Heart right ventricle (tissue), 16 donors: ENCODE measurements at regions not wholly inside any gene's neighbourhood (a gene's known extent, or its start where the extent isn't known, plus 50 kb on each side); places are given as distances from the start of the nearest gene placed in this dataset.

Source experiments
- ATAC-seq, 8 donors: fragments of 200-7000 bp; cut with Tn5 transposase; one replicate each; pipeline ENCODE4 v1.9.1; 2020; ENCODE audit warnings: mild to moderate bottlenecking in 8 of 8, moderate library complexity in 8 of 8, moderate number of reproducible peaks in 1 of 8
- DNase-seq, 2 donors: peaks; one replicate each; pipeline ENCODE4 v3.0.0-alpha.2; 2020
- H3K27ac ChIP-seq, 10 donors: fragments of 200-600 bp; sonication (generic) in 2 of 10; one replicate each; pipeline versions ENCODE4 v1.5.0 to v1.8.0; 2020 to 2022; ENCODE audit warnings: mild to moderate bottlenecking in 3 of 10
- H3K27me3 ChIP-seq, 7 donors: fragments of 200-600 bp; one replicate each; pipeline ENCODE4 v1.8.0; 2021 to 2022; ENCODE audit warnings: mild to moderate bottlenecking in 2 of 7
- H3K36me3 ChIP-seq, 9 donors: fragments of 200-600 bp; sonication (generic) in 1 of 9; one replicate each; pipeline versions ENCODE4 v1.5.0 to v1.8.0; 2020 to 2022; ENCODE audit warnings: mild to moderate bottlenecking in 2 of 9
- H3K4me1 ChIP-seq, 9 donors: fragments of 200-600 bp; sonication (generic) in 1 of 9; one replicate each; pipeline versions ENCODE4 v1.5.0 to v1.8.0; 2020 to 2022; ENCODE audit warnings: mild to moderate bottlenecking in 4 of 9
- H3K4me3 ChIP-seq, 10 donors: fragments of 200-600 bp; sonication (generic) in 2 of 10; one replicate each; pipeline versions ENCODE4 v1.5.0 to v1.8.0; 2020 to 2022; ENCODE audit warnings: mild to moderate bottlenecking in 7 of 10, moderate library complexity in 2 of 10
- H3K9me3 ChIP-seq, 11 donors: fragments of 200-600 bp in 10 of 11; sonication (generic) in 2 of 11; one replicate each; pipeline versions ENCODE4 v1.5.0 to v1.8.0; 2013 to 2022; ENCODE audit warnings: mild to moderate bottlenecking in 2 of 11, control low read depth in 1 of 11, moderate library complexity in 1 of 11
- CTCF ChIP-seq, 9 donors: fragments of 200-600 bp; sonication (generic) in 2 of 9; IDR thresholded peaks; one replicate each; pipeline versions ENCODE4 v1.5.0 to v1.8.0; 2021 to 2022; ENCODE audit warnings: antibody characterized with exemption in 9 of 9, mild to moderate bottlenecking in 5 of 9, moderate library complexity in 1 of 9
- WGBS, 2 donors: extraction: QIAGEN DNeasy Blood & Tissue Kit; methylation state at CpG; one replicate each; pipeline ENCODE4 v1.1.7; 2013; ENCODE audit warnings: inconsistent platforms in 1 of 2; 5-methylcytosine and 5-hydroxymethylcytosine counted together
- intact Hi-C, 10 donors: fragments of 100-400 bp; cut with DNase I; formaldehyde crosslinking; loops; one replicate each; pipeline versions ENCODE4 v1.11.1 to v1.14.2; 2022
- donor health status: Arrhythmogenic right ventricular cardiomyopathy.
- donor health status: ischemic (EF 13 %, LVEDD 7.1; RV severe dilation, severe dysfunction).
- donor health status: healthy with polysubstance abuse.
- donor health status: DM: no; HTN: yes; CAD: no.
- donor health status: DM: no; HTN: no; CAD: no.
- donor health status: ischemic (EF 25% LVEDD 6.9; RV normal size, moderate dysfunction).
- donor health status: ischemic (EF 25% LVEDD 5.7; RV mildly dilated, moderate dysfunction).
- donor health status: healthy.
- donor health status: DM: yes; HTN: yes; CAD: no.
- donor health status: Ischemic cardiomyopathy.
- donor health status: ischemic (EF 35%, LVEDD 5.7; RV mildly dilated, moderate dysfunction).
- donor health status: nonischemic (EF 11% LVEDD 7.7; RV severe dilation, severe dysfunction).
- donor health status: DM: yes; HTN: yes; CAD: no.
- donor health status: PGD.
- donor health status: ischemic (EF 29% LVEDD 5.4; RV normal size, mild dysfunction).
- donor health status: nonischemic (EF 23%, LVEDD 6.1; RV moderate dilation, normal function).

GRCh38 chr16:59941594-59941993 is 1207.5 kb upstream of the GOT2 start:
- Histone ChIP-seq H3K4me1 (no peaks in the 10 kb centered on the region), H3K27me3 (no peaks in the 10 kb centered on the region), H3K27ac (no peak overlapping the region), H3K9me3 (peaks cover 0 to 48% (median 8%) of the 10 kb centered on the region in 11 donors), H3K4me3 (no peak overlapping the region), H3K36me3 (no peaks in the 10 kb centered on the region)
- 76 to 80% methylated on average over 4 of the region's 4 CpGs for WGBS, 2 donors
- TF ChIP-seq CTCF (IDR thresholded peaks at IDR 0.05): no peak
- ATAC-seq: no peak
- intact Hi-C loops: no loop called here
- no peak for DNase-seq

GRCh38 chr16:59920054-59920453 is 1185.9 kb upstream of the GOT2 start:
- 60 to 67% methylated on average over 2 of the region's 2 CpGs for WGBS, 2 donors
- no peak for TF ChIP-seq CTCF (IDR thresholded peaks at IDR 0.05)
- intact Hi-C loops: no loop called here
- H3K4me3 ChIP-seq: no peak overlapping the region
- no peaks in the 10 kb centered on the region for H3K4me1 ChIP-seq
- DNase-seq: no peak
- no peak overlapping the region for H3K27ac ChIP-seq
- peaks cover 0 to 4% (median 0%) of the 10 kb centered on the region in 11 donors for H3K9me3 ChIP-seq
- no peaks in the 10 kb centered on the region for H3K36me3 ChIP-seq
- no peaks in the 10 kb centered on the region for H3K27me3 ChIP-seq
- no peak for ATAC-seq

- WGBS, 2 donors: 75 to 78% methylated on average over 1 of the region's 1 CpG
- intact Hi-C loops: no loop called here
- DNase-seq (no peak), ATAC-seq (no peak)
- Histone ChIP-seq H3K9me3 (peaks cover 0 to 4% (median 0%) of the 10 kb centered on the region in 11 donors), H3K27ac (no peak overlapping the region), H3K4me3 (no peak overlapping the region), H3K4me1 (no peaks in the 10 kb centered on the region), H3K36me3 (no peaks in the 10 kb centered on the region), H3K27me3 (no peaks in the 10 kb centered on the region)
- TF ChIP-seq CTCF (IDR thresholded peaks at IDR 0.05): no peak
Measured at GRCh38 chr16:59913666-59914065, 1179.5 kb upstream of the GOT2 start.

GRCh38 chr16:59909262-59909661 is 1175.1 kb upstream of the GOT2 start:
- Histone ChIP-seq H3K27ac (no peak overlapping the region), H3K36me3 (no peaks in the 10 kb centered on the region), H3K4me1 (no peaks in the 10 kb centered on the region), H3K27me3 (no peaks in the 10 kb centered on the region), H3K9me3 (no peaks in the 10 kb centered on the region), H3K4me3 (no peak overlapping the region)
- 41 to 44% methylated on average over 5 of the region's 5 CpGs for WGBS, 2 donors
- no peak for DNase-seq
- no peak for ATAC-seq
- intact Hi-C loops: no loop called here
- no peak for TF ChIP-seq CTCF (IDR thresholded peaks at IDR 0.05)

- no peaks in the 10 kb centered on the region for H3K9me3 ChIP-seq
- H3K27me3 ChIP-seq: no peaks in the 10 kb centered on the region
- H3K4me1 ChIP-seq: no peaks in the 10 kb centered on the region
- H3K4me3 ChIP-seq: no peak overlapping the region
- intact Hi-C loops: no loop called here
- DNase-seq: no peak
- WGBS, 2 donors: 64 to 77% methylated on average over 4 of the region's 4 CpGs
- no peaks in the 10 kb centered on the region for H3K36me3 ChIP-seq
- ATAC-seq: no peak
- H3K27ac ChIP-seq: no peak overlapping the region
- TF ChIP-seq CTCF (IDR thresholded peaks at IDR 0.05): no peak
Measured at GRCh38 chr16:59907611-59908010, 1173.5 kb upstream of the GOT2 start.
